GM23248 (cell line): ENCODE measurements at regions not wholly inside any gene's neighbourhood (a gene's known extent, or its start where the extent isn't known, plus 50 kb on each side); places are given as distances from the start of the nearest gene placed in this dataset.
"Not testable (repeated sequence)": the region's sequence is repeated elsewhere in the genome, so short reads cannot be mapped to it uniquely, and the experiment has no call there.

Experiments
- DNase-seq: peaks from one replicate; pipeline ENCODE4 v3.0.0-alpha.2; 2015
- H2AFZ ChIP-seq: fragments of 200-600 bp; sonication (generic); 2 replicates; pipeline ENCODE4 v1.6.1; 2016; ENCODE audit warnings: antibody characterized with exemption
- H3F3A ChIP-seq: fragments of 200-600 bp; sonication (generic); 2 replicates; pipeline ENCODE4 v1.6.1; 2016; ENCODE audit warnings: mild to moderate bottlenecking, antibody characterized with exemption, mixed run types; ENCODE audit not compliant: insufficient read depth
- H3K27ac ChIP-seq: fragments of 200-600 bp; sonication (generic); 2 replicates; pipeline ENCODE4 v1.5.1; 2016; ENCODE audit warnings: mild to moderate bottlenecking
- H3K27me3 ChIP-seq: fragments of 200-600 bp; sonication (generic); replicated peaks from 2 replicates; pipeline ENCODE4 v1.6.1; 2016; ENCODE audit warnings: mild to moderate bottlenecking; ENCODE audit not compliant: insufficient read depth
- H3K36me3 ChIP-seq: fragments of 200-600 bp; sonication (generic); 2 replicates; pipeline ENCODE4 v1.6.1; 2016; ENCODE audit warnings: low read depth, mild to moderate bottlenecking
- H3K4me1 ChIP-seq: fragments of 200-600 bp; sonication (generic); 2 replicates; pipeline ENCODE4 v1.6.1; 2016; ENCODE audit warnings: mild to moderate bottlenecking; ENCODE audit not compliant: insufficient read depth
- H3K4me2 ChIP-seq: fragments of 200-600 bp; sonication (generic); one replicate; pipeline ENCODE4 v1.6.1; 2016; ENCODE audit warnings: mild to moderate bottlenecking; ENCODE audit not compliant: unreplicated experiment
- H3K4me3 ChIP-seq: fragments of 200-600 bp; sonication (generic); 2 replicates; pipeline ENCODE4 v1.5.1; 2016; ENCODE audit warnings: mild to moderate bottlenecking
- H3K79me2 ChIP-seq: fragments of 200-600 bp; sonication (generic); 2 replicates; pipeline ENCODE4 v1.6.1; 2016; ENCODE audit warnings: mild to moderate bottlenecking; ENCODE audit not compliant: insufficient read depth
- H3K9ac ChIP-seq: fragments of 200-600 bp; sonication (generic); 2 replicates; pipeline ENCODE4 v1.6.1; 2016; ENCODE audit warnings: mild to moderate bottlenecking
- H3K9me2 ChIP-seq: fragments of 200-600 bp; sonication (generic); 2 replicates; pipeline ENCODE4 v1.6.1; 2016; ENCODE audit warnings: mixed run types, mild to moderate bottlenecking, moderate library complexity; ENCODE audit not compliant: insufficient read depth
- H3K9me3 ChIP-seq: fragments of 200-600 bp; sonication (generic); one replicate; pipeline ENCODE4 v1.6.1; 2017; ENCODE audit warnings: low read depth
- H4K20me1 ChIP-seq: fragments of 200-600 bp; sonication (generic); 2 replicates; pipeline ENCODE4 v1.6.0; 2016; ENCODE audit not compliant: insufficient read depth
- EZH2 ChIP-seq: fragments of 200-600 bp; sonication (generic); IDR thresholded peaks from 2 replicates; pipeline ENCODE4 v1.6.1; 2018; ENCODE audit warnings: antibody characterized with exemption, mild to moderate bottlenecking; ENCODE audit not compliant: insufficient read depth, poor library complexity, severe bottlenecking
- EZH2phosphoT487 ChIP-seq: fragments of 200-600 bp; sonication (generic); IDR thresholded peaks from 2 replicates; pipeline ENCODE4 v1.6.1; 2018; ENCODE audit warnings: antibody characterized with exemption, moderate library complexity, mild to moderate bottlenecking, low read depth; ENCODE audit not compliant: insufficient read depth
- whole genome bisulfite sequencing, 2 experiments: methylation state at CpG; one replicate each; pipeline ENCODE4 v1.1.6; 2015 to 2017; ENCODE audit warnings: low lambda C conversion rate in 2 of 2, low coverage in 1 of 2; ENCODE audit errors: missing lambda C conversion rate in 2 of 2; 5-methylcytosine and 5-hydroxymethylcytosine counted together
- in situ Hi-C: fragments of 300-500 bp; cut with MboI; formaldehyde crosslinking; loops from 2 replicates; pipeline ENCODE4 v1.15.0; 2020

- H3K36me3 ChIP-seq, H3K4me2 ChIP-seq, H3F3A ChIP-seq, H3K79me2 ChIP-seq, H4K20me1 ChIP-seq, in situ Hi-C loops, DNase-seq, H3K27ac ChIP-seq, H3K4me1 ChIP-seq, H3K27me3 ChIP-seq, H2AFZ ChIP-seq, H3K9me2 ChIP-seq, H3K4me3 ChIP-seq, H3K9me3 ChIP-seq, H3K9ac ChIP-seq: not testable (repeated sequence)
- WGBS, 2 experiments: 71 to 79% methylated on average over 3 of the region's 3 CpGs
Observed at GRCh38 chr6:142998739-142999138, 53.8 kb upstream of the HIVEP2 start.

GRCh38 chr6:143000811-143001210 is 55.8 kb upstream of the HIVEP2 start:
- in situ Hi-C loops: no loop called here
- H2AFZ ChIP-seq: no peak overlapping the region
- no peaks in the 10 kb centered on the region for H3K9me3 ChIP-seq
- TF ChIP-seq EZH2: no peak
- no peak for TF ChIP-seq EZH2phosphoT487
- H3K27ac ChIP-seq: no peak overlapping the region
- H3K27me3 ChIP-seq: no peaks in the 10 kb centered on the region
- H3K79me2 ChIP-seq: no peaks in the 10 kb centered on the region
- H3K9me2 ChIP-seq: no peaks in the 10 kb centered on the region
- DNase-seq: no peak
- no peaks in the 10 kb centered on the region for H3K4me1 ChIP-seq
- H3K9ac ChIP-seq: no peak overlapping the region
- H4K20me1 ChIP-seq: no peaks in the 10 kb centered on the region
- H3K36me3 ChIP-seq: no peaks in the 10 kb centered on the region
- H3K4me2 ChIP-seq: no peak overlapping the region
- 93 to 94% methylated on average over 3 of the region's 3 CpGs for WGBS, 2 experiments
- H3K4me3 ChIP-seq: no peak overlapping the region
- no peaks in the 10 kb centered on the region for H3F3A ChIP-seq

DNA sequence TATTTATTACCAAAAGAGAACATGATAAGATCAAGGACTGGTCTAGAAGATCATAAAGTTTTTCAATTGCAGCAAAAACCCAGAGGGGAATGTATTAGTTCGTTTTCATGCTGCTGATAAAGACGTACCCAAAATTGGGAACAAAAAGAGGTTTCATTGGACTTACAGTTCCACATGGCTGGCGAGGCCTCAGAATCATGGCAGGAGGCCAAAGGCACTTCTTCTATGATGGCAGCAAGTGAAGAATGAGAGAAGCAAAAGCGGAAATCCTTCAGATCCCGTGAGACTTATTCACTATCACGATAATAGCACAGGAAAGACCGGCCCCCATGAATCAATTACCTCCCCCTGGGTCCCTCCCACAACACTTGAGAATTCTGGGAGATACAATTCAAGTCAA is 57.7 kb upstream of the HIVEP2 start:
- Histone ChIP-seq H3K9me3 (no peaks in the 10 kb centered on the region), H3K4me3 (no peak overlapping the region), H3K27ac (no peak overlapping the region), H3F3A (no peaks in the 10 kb centered on the region), H4K20me1 (no peaks in the 10 kb centered on the region), H3K79me2 (no peaks in the 10 kb centered on the region), H3K9ac (no peak overlapping the region), H3K9me2 (no peaks in the 10 kb centered on the region), H3K36me3 (no peaks in the 10 kb centered on the region), H3K27me3 (no peaks in the 10 kb centered on the region), H3K4me2 (no peak overlapping the region), H2AFZ (no peak overlapping the region), H3K4me1 (peaks cover 6% of the 10 kb centered on the region; the same call in 1 of the 2 replicates)
- in situ Hi-C loops: no loop called here
- no peak for TF ChIP-seq EZH2
- no peak for TF ChIP-seq EZH2phosphoT487
- WGBS, 2 experiments: 66 to 68% methylated on average over 7 of the region's 7 CpGs
- DNase-seq: no peak

GRCh38 chr6:143003676-143004075 is 57.0 kb upstream of the AIG1 start:
- H3K4me3 ChIP-seq: no peak overlapping the region
- H3K79me2 ChIP-seq: no peaks in the 10 kb centered on the region
- no peaks in the 10 kb centered on the region for H4K20me1 ChIP-seq
- H3K9me2 ChIP-seq: no peaks in the 10 kb centered on the region
- TF ChIP-seq EZH2phosphoT487: no peak
- no peak for TF ChIP-seq EZH2
- in situ Hi-C loops: no loop called here
- no peak overlapping the region for H3K9ac ChIP-seq
- no peak overlapping the region for H3K27ac ChIP-seq
- DNase-seq: no peak
- no peak overlapping the region for H3K4me2 ChIP-seq
- no peaks in the 10 kb centered on the region for H3K9me3 ChIP-seq
- no peaks in the 10 kb centered on the region for H3K36me3 ChIP-seq
- H3K27me3 ChIP-seq: no peaks in the 10 kb centered on the region
- 90 to 94% methylated on average over 7 of the region's 7 CpGs for WGBS, 2 experiments
- H2AFZ ChIP-seq: no peak overlapping the region
- H3K4me1 ChIP-seq: peaks cover 10% of the 10 kb centered on the region
- peaks cover 4% of the 10 kb centered on the region; the same call in 1 of the 2 replicates for H3F3A ChIP-seq

DNA sequence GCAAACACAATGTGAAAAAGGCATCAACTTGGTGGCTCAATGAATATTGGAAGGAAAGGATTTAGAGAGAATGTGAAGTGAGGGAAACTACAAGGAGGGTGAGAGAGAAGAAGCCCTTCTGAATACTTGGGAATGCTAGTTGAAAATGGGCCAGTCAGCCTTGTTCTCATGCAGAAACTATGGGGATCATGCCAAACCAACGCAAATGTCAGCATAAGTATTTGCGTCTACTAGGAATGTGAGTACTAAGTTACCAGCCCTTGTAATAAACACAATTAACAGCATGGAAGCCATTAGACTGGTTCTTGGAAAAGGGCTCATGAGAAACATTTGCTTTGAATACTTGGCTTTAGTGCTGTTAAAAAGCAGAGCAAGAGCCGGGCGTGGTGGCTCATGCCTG is 54.9 kb upstream of the AIG1 start:
- TF ChIP-seq EZH2 (no peak), EZH2phosphoT487 (no peak)
- no peak overlapping the region for H3K27ac ChIP-seq
- no peaks in the 10 kb centered on the region for H3K9me3 ChIP-seq
- no peak overlapping the region for H3K9ac ChIP-seq
- no peaks in the 10 kb centered on the region for H3K36me3 ChIP-seq
- peaks cover 4% of the 10 kb centered on the region; the same call in 1 of the 2 replicates for H3F3A ChIP-seq
- H3K4me1 ChIP-seq: peaks cover 10% of the 10 kb centered on the region
- no peak overlapping the region for H3K4me3 ChIP-seq
- no peaks in the 10 kb centered on the region for H3K9me2 ChIP-seq
- 65 to 84% methylated on average over 4 of the region's 4 CpGs for WGBS, 2 experiments
- H4K20me1 ChIP-seq: no peaks in the 10 kb centered on the region
- H3K27me3 ChIP-seq: no peaks in the 10 kb centered on the region
- no peak overlapping the region for H2AFZ ChIP-seq
- DNase-seq: no peak
- in situ Hi-C loops: no loop called here
- H3K4me2 ChIP-seq: no peak overlapping the region
- H3K79me2 ChIP-seq: no peaks in the 10 kb centered on the region
